GM12878 (cell line): ENCODE measurements at regions not wholly inside any gene's neighbourhood (a gene's known extent, or its start where the extent isn't known, plus 50 kb on each side); places are given as distances from the start of the nearest gene placed in this dataset.

Experiments used
- ATAC-seq: fragments of 200-7000 bp; cut with Tn5 transposase; 3 replicates; pipeline ENCODE4 v1.9.1; 2020; ENCODE audit warnings: mild to moderate bottlenecking, moderate library complexity
- BruUV-seq: library from RNA; stranded (reverse); fragments of 400-500 nt; replicated peaks from 2 replicates; lab custom pipeline; 2021; lab: Mats Ljungman, UMichigan
- CTCF ChIA-PET: fragments of 300-600 bp; sonication (Branson Sonifier 250); formaldehyde crosslinking; extraction: SDS; loops from one replicate; lab custom pipeline; 2021; ENCODE audit warnings: inconsistent platforms; lab: Yijun Ruan, JAX
- POLR2A ChIA-PET: fragments of 350-600 bp; formaldehyde crosslinking; extraction: SDS; loops from one replicate; lab custom pipeline; 2021; ENCODE audit warnings: inconsistent platforms; lab: Charles Lee
- RAD21 ChIA-PET: fragments of 300-600 bp; sonication (Branson Sonifier 250); formaldehyde crosslinking; loops from one replicate; lab custom pipeline; 2023; ENCODE audit warnings: antibody characterized with exemption; ENCODE audit not compliant: unreplicated experiment; lab: Charles Lee
- SMC1A ChIA-PET: fragments of 300-600 bp; sonication (Branson Sonifier 250); formaldehyde crosslinking; loops from one replicate; lab custom pipeline; 2023; ENCODE audit not compliant: unreplicated experiment, uncharacterized antibody; lab: Charles Lee
- DNase-seq: peaks from one replicate; pipeline ENCODE4 v3.0.0-alpha.2; 2011; ENCODE audit warnings: low read depth, low spot score
- FAIRE-seq: peaks from 3 replicates; lab custom pipeline; 2011; peaks lifted over from hg19 to GRCh38; lab: Jason Lieb, UNC
- H2AFZ ChIP-seq: 2 replicates; pipeline ENCODE4 v1.6.0; 2011; ENCODE audit warnings: low read depth, low read length, control low read depth; ENCODE audit not compliant: control insufficient read depth
- H3K27ac ChIP-seq: 2 replicates; pipeline ENCODE4 v1.5.1; 2011; ENCODE audit warnings: control low read depth; ENCODE audit not compliant: control insufficient read depth, insufficient read depth
- H3K27me3 ChIP-seq, 2 experiments: replicated peaks in 1 of 2; 2 replicates each; pipeline versions ENCODE4 v1.6.0 to v1.6.1; 2011; ENCODE audit warnings: low read length in 1 of 2; ENCODE audit not compliant: control insufficient read depth in 2 of 2, insufficient read depth in 2 of 2
- H3K36me3 ChIP-seq, 2 experiments: 2 replicates each; pipeline ENCODE4 v1.5.1; 2011; ENCODE audit warnings: low read length in 1 of 2; ENCODE audit not compliant: control insufficient read depth in 2 of 2, insufficient read depth in 2 of 2
- H3K4me1 ChIP-seq: 2 replicates; pipeline ENCODE4 v1.6.1; 2011; ENCODE audit warnings: mild to moderate bottlenecking, low read length, moderate library complexity, mixed read lengths; ENCODE audit not compliant: control insufficient read depth, insufficient read depth
- H3K4me2 ChIP-seq: 2 replicates; pipeline ENCODE4 v1.6.0; 2011; ENCODE audit warnings: control low read depth; ENCODE audit not compliant: control insufficient read depth, insufficient read depth
- H3K4me3 ChIP-seq: fragments of 200-600 bp; sonication (generic); 2 replicates; pipeline ENCODE4 v1.5.1; 2016
- H3K79me2 ChIP-seq: 2 replicates; pipeline ENCODE4 v1.6.0; 2011; ENCODE audit warnings: low read length; ENCODE audit not compliant: control insufficient read depth, insufficient read depth
- H3K9ac ChIP-seq: 2 replicates; pipeline ENCODE4 v1.8.0; 2011; ENCODE audit warnings: low read length, control low read depth, mixed read lengths; ENCODE audit not compliant: control insufficient read depth, insufficient read depth
- H3K9me3 ChIP-seq: replicated peaks from 3 replicates; pipeline ENCODE4 v1.5.1; 2011; ENCODE audit warnings: mild to moderate bottlenecking, low read length; ENCODE audit not compliant: control insufficient read depth, insufficient read depth
- H4K20me1 ChIP-seq: 2 replicates; pipeline ENCODE4 v1.6.0; 2011; ENCODE audit not compliant: control insufficient read depth, insufficient read depth
- BACH1 ChIP-seq: fragments of 450-650 bp; IDR thresholded peaks from 2 replicates; pipeline ENCODE4 v1.6.1; 2017; ENCODE audit warnings: mild to moderate bottlenecking, borderline replicate concordance
- FOXK2 ChIP-seq: fragments of 450-650 bp; IDR thresholded peaks from 2 replicates; pipeline ENCODE4 v1.6.1; 2017; ENCODE audit warnings: mild to moderate bottlenecking, moderate library complexity
- IKZF2 ChIP-seq, 2 experiments: fragments of 450-650 bp; IDR thresholded peaks; 2 replicates each; pipeline ENCODE4 v1.6.1; 2017; ENCODE audit warnings: mild to moderate bottlenecking in 2 of 2, moderate library complexity in 2 of 2
- MTA3 ChIP-seq: IDR thresholded peaks from 2 replicates; pipeline ENCODE4 v1.6.1; 2012; ENCODE audit warnings: low read length, inconsistent platforms, borderline replicate concordance
- NFYA ChIP-seq: IDR thresholded peaks from 2 replicates; pipeline ENCODE4 v1.6.1; 2011; ENCODE audit warnings: low read depth, mild to moderate bottlenecking, low read length, improper control_type of control experiment, borderline replicate concordance
- RCOR1 ChIP-seq: conservative IDR thresholded peaks from 2 replicates; pipeline ENCODE4 v1.6.1; 2012; ENCODE audit warnings: low read depth, low read length, improper control_type of control experiment
- TCF3 ChIP-seq: IDR thresholded peaks from 2 replicates; pipeline ENCODE4 v1.6.1; 2012; ENCODE audit warnings: low read depth, mild to moderate bottlenecking, low read length, borderline replicate concordance; ENCODE audit not compliant: insufficient read depth
- WGBS: methylation state at CpG from one replicate; pipeline ENCODE4 v1.1.6; 2016; ENCODE audit warnings: low lambda C conversion rate; ENCODE audit not compliant: insufficient replicate concordance, insufficient coverage; ENCODE audit errors: missing lambda C conversion rate; 5-methylcytosine and 5-hydroxymethylcytosine counted together
- in situ Hi-C: fragments of 300-500 bp; cut with MboI; formaldehyde crosslinking; loops from 9 replicates; pipeline ENCODE4 v1.14.3; 2018; ENCODE audit warnings: mixed read lengths
- intact Hi-C: fragments of 100-400 bp; cut with micrococcal nuclease; formaldehyde crosslinking; loops from one replicate; pipeline ENCODE4 v1.14.2; 2022; ENCODE audit not compliant: unreplicated experiment
- TF ChIP-seq, protein P1 (sequence below): fragments of 450-650 bp; IDR thresholded peaks from 2 replicates; pipeline ENCODE4 v1.6.1; 2017; ENCODE audit warnings: mild to moderate bottlenecking, moderate library complexity
- TF ChIP-seq, protein P2 (sequence below): IDR thresholded peaks from 2 replicates; pipeline ENCODE4 v1.6.1; 2011; ENCODE audit warnings: low read depth, low read length, improper control_type of control experiment, borderline replicate concordance

DNA sequence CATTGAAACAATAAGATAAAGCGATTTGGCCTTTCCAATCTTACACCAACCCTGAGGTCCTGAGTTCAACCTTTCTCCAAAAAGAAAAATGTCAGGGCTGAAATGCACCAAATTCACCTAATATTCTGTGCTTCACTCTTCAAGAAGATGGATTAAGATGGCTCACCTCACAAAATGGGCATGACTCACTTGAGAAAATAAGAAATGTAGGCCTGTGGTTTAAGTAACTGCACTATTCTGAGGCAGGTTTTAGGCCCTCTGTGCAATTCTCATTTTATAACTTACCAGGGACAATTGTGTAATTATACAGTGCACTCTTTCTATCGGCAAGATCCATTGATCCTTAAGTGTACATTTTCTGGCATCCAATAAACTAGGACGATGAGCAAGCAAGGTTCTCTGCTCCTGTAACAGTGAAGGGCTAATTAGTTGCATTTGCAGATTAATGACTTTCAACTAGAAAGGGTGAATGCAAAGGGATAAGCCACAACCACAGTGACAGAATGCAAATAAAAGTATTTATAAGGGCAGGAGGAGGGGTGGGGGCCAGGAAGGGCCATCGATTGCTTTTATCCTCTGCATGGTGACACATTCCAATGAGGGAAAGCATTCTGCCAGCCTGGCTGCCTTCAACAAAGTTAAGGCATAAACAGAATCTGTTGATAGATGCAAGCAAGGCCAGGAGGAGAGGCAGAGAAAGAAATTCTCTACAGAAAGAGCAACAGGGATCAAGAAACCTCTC lies 214.5 kb downstream of the CAAP1 start:
- POLR2A ChIA-PET = no interaction called here
- WGBS = 26% methylated on average over 4 of the region's 4 CpGs

DNA sequence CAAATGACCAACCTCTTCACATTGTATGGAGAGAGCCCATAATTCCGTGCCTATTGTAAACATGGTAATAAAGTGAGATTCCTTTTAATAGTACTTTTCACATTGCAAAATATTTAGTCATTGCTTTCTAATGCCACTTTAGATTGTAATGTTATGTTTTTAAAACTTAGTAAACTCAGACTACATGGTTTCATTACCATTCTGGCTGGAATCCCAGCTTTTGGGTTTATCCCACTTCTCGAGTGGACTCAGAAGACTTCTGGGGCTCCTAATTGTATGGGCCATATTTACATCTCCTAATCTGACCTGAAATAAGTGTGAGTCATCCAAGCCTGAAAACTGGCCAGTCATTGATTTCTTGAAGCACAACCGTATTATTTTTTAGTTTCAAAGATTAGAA lies 217.6 kb downstream of the CAAP1 start:
- in situ Hi-C loops = no loop called here
- no TSS peak for BruUV-seq
- H3K27ac ChIP-seq = no peak overlapping the region
- no peak overlapping the region for H3K4me3 ChIP-seq
- FAIRE-seq (no peak), ATAC-seq (no peak), DNase-seq (no peak)
- H3K27me3 ChIP-seq = no peaks in the 10 kb centered on the region
- ChIA-PET SMC1A (no interaction called here), POLR2A (no interaction called here), RAD21 (no interaction called here), CTCF (no interaction called here)
- no peak overlapping the region for H3K9ac ChIP-seq
- H3K36me3 ChIP-seq = no peaks in the 10 kb centered on the region
- no peak overlapping the region for H3K4me2 ChIP-seq
- TF ChIP-seq RCOR1 (no peak), FOXK2 (no peak), IKZF2 (IDR thresholded peaks at IDR 0.05) (no peak), NFYA (no peak), TCF3 (no peak)
- TF ChIP-seq, protein P1, sequence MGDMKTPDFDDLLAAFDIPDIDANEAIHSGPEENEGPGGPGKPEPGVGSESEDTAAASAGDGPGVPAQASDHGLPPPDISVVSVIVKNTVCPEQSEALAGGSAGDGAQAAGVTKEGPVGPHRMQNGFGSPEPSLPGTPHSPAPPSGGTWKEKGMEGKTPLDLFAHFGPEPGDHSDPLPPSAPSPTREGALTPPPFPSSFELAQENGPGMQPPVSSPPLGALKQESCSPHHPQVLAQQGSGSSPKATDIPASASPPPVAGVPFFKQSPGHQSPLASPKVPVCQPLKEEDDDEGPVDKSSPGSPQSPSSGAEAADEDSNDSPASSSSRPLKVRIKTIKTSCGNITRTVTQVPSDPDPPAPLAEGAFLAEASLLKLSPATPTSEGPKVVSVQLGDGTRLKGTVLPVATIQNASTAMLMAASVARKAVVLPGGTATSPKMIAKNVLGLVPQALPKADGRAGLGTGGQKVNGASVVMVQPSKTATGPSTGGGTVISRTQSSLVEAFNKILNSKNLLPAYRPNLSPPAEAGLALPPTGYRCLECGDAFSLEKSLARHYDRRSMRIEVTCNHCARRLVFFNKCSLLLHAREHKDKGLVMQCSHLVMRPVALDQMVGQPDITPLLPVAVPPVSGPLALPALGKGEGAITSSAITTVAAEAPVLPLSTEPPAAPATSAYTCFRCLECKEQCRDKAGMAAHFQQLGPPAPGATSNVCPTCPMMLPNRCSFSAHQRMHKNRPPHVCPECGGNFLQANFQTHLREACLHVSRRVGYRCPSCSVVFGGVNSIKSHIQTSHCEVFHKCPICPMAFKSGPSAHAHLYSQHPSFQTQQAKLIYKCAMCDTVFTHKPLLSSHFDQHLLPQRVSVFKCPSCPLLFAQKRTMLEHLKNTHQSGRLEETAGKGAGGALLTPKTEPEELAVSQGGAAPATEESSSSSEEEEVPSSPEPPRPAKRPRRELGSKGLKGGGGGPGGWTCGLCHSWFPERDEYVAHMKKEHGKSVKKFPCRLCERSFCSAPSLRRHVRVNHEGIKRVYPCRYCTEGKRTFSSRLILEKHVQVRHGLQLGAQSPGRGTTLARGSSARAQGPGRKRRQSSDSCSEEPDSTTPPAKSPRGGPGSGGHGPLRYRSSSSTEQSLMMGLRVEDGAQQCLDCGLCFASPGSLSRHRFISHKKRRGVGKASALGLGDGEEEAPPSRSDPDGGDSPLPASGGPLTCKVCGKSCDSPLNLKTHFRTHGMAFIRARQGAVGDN = no peak
- TF ChIP-seq, protein P2, sequence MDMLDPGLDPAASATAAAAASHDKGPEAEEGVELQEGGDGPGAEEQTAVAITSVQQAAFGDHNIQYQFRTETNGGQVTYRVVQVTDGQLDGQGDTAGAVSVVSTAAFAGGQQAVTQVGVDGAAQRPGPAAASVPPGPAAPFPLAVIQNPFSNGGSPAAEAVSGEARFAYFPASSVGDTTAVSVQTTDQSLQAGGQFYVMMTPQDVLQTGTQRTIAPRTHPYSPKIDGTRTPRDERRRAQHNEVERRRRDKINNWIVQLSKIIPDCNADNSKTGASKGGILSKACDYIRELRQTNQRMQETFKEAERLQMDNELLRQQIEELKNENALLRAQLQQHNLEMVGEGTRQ = no peak
- H3K9me3 ChIP-seq = no peaks in the 10 kb centered on the region
- no peaks in the 10 kb centered on the region for H3K4me1 ChIP-seq
- no peaks in the 10 kb centered on the region for H3K79me2 ChIP-seq
- intact Hi-C loops = no loop called here
- H4K20me1 ChIP-seq = no peaks in the 10 kb centered on the region
- WGBS = 0% methylated on average over 3 of the region's 3 CpGs
- no peak overlapping the region for H2AFZ ChIP-seq

More for the DNA sequence above, 214.5 kb downstream of the CAAP1 start:
- Histone ChIP-seq H4K20me1 (no peaks in the 10 kb centered on the region), H3K9me3 (no peaks in the 10 kb centered on the region), H3K9ac (no peak overlapping the region)
- TF ChIP-seq BACH1 = no peak
- TF ChIP-seq MTA3 = no peak
- TF ChIP-seq, all 136 proteins: peak for 0
- ATAC-seq = no peak
- CTCF ChIA-PET = no interaction called here
- intact Hi-C loops (no loop called here), in situ Hi-C loops (no loop called here)
- H2AFZ ChIP-seq = no peak overlapping the region
- no peaks in the 10 kb centered on the region for H3K27me3 ChIP-seq
- no peak for DNase-seq
- no peak overlapping the region for H3K27ac ChIP-seq
- SMC1A ChIA-PET = no interaction called here
- H3K4me1 ChIP-seq = no peaks in the 10 kb centered on the region
- no peaks in the 10 kb centered on the region for H3K36me3 ChIP-seq
- no TSS peak for BruUV-seq
- H3K4me3 ChIP-seq = no peak overlapping the region
- RAD21 ChIA-PET = no interaction called here
- no peaks in the 10 kb centered on the region for H3K79me2 ChIP-seq
- FAIRE-seq = no peak
- H3K4me2 ChIP-seq = no peak overlapping the region
